Type B pancreatic cell (in vitro differentiated cells): ENCODE measurements at regions not wholly inside any gene's neighbourhood (a gene's known extent, or its start where the extent isn't known, plus 50 kb on each side); places are given as distances from the start of the nearest gene placed in this dataset.
A peak's percentile ranks its signal among the peaks of the same experiment; 100 is the strongest.

Experiments
- DNase-seq: peaks from one replicate; pipeline ENCODE4 v3.0.0; 2021; ENCODE audit warnings: mixed read lengths; ENCODE audit not compliant: unreplicated experiment; ENCODE audit errors: extremely low spot score
- H3K27ac Mint-ChIP-seq: 2 replicates; pipeline ENCODE4 v1.8.0; 2021; ENCODE audit warnings: mild to moderate bottlenecking, mixed read lengths
- H3K27me3 Mint-ChIP-seq: 2 replicates; pipeline ENCODE4 v1.8.0; 2021; ENCODE audit warnings: mixed read lengths
- H3K36me3 Mint-ChIP-seq: 2 replicates; pipeline ENCODE4 v1.8.0; 2021; ENCODE audit warnings: mixed read lengths
- H3K4me1 Mint-ChIP-seq: one replicate; pipeline ENCODE4 v1.8.0; 2021; ENCODE audit warnings: mixed read lengths; ENCODE audit not compliant: unreplicated experiment
- H3K4me3 Mint-ChIP-seq: 2 replicates; pipeline ENCODE4 v1.8.0; 2021; ENCODE audit warnings: mild to moderate bottlenecking, mixed read lengths
- H3K9me3 Mint-ChIP-seq: 2 replicates; pipeline ENCODE4 v1.8.0; 2021; ENCODE audit warnings: mixed read lengths
- CTCF ChIP-seq: fragments of 200-600 bp; sonication (generic); conservative IDR thresholded peaks from 2 replicates; pipeline ENCODE4 v1.5.0; 2021; ENCODE audit warnings: antibody characterized with exemption, mild to moderate bottlenecking

- H3K27me3 Mint-ChIP-seq = no peaks in the 10 kb centered on the region
- TF ChIP-seq CTCF = no peak
- peaks cover 8% of the 10 kb centered on the region for H3K4me1 Mint-ChIP-seq
These were observed 583.8 kb downstream of the BRINP1 start for GRCh38 chr9:118785456-118785855.

GRCh38 chr9:118786877-118787276 lies 582.4 kb downstream of the BRINP1 start:
- Mint-ChIP-seq H3K4me1 (peaks cover 8% of the 10 kb centered on the region), H3K9me3 (no peaks in the 10 kb centered on the region), H3K27ac (no peak overlapping the region), H3K27me3 (no peaks in the 10 kb centered on the region), H3K36me3 (no peaks in the 10 kb centered on the region), H3K4me3 (no peak overlapping the region)
- no peak for DNase-seq
- TF ChIP-seq CTCF = no peak

More at GRCh38 chr9:118785456-118785855, 583.8 kb downstream of the BRINP1 start:
- no peak overlapping the region for H3K27ac Mint-ChIP-seq
- H3K9me3 Mint-ChIP-seq = no peaks in the 10 kb centered on the region
- no peak for DNase-seq
- no peak overlapping the region for H3K4me3 Mint-ChIP-seq
- no peaks in the 10 kb centered on the region for H3K36me3 Mint-ChIP-seq

- no peak overlapping the region for H3K27ac Mint-ChIP-seq
- peak overlapping the region; percentile 80 for H3K4me3 Mint-ChIP-seq
- no peaks in the 10 kb centered on the region for H3K36me3 Mint-ChIP-seq
- H3K27me3 Mint-ChIP-seq = no peaks in the 10 kb centered on the region
- DNase-seq = no peak
- no peaks in the 10 kb centered on the region for H3K9me3 Mint-ChIP-seq
- H3K4me1 Mint-ChIP-seq = no peaks in the 10 kb centered on the region
- peak; percentile 63 for TF ChIP-seq CTCF
These were observed 560.0 kb downstream of the BRINP1 start for GRCh38 chr9:118809160-118809625.

GRCh38 chr9:118829334-118829733 lies 539.9 kb downstream of the BRINP1 start:
- no peak for DNase-seq
- Mint-ChIP-seq H3K4me3 (no peak overlapping the region), H3K27me3 (no peaks in the 10 kb centered on the region), H3K4me1 (peaks cover 4% of the 10 kb centered on the region), H3K27ac (no peak overlapping the region), H3K9me3 (no peaks in the 10 kb centered on the region), H3K36me3 (no peaks in the 10 kb centered on the region)
- TF ChIP-seq CTCF = peak; percentile 62

GRCh38 chr9:118832371-118832770 lies 536.9 kb downstream of the BRINP1 start:
- Mint-ChIP-seq H3K27ac (no peak overlapping the region), H3K27me3 (no peaks in the 10 kb centered on the region), H3K36me3 (no peaks in the 10 kb centered on the region), H3K9me3 (peaks cover 4% of the 10 kb centered on the region), H3K4me3 (no peak overlapping the region), H3K4me1 (peaks cover 4% of the 10 kb centered on the region)
- TF ChIP-seq CTCF = no peak
- no peak for DNase-seq

- peaks cover 4% of the 10 kb centered on the region for H3K9me3 Mint-ChIP-seq
- no peaks in the 10 kb centered on the region for H3K36me3 Mint-ChIP-seq
- no peaks in the 10 kb centered on the region for H3K4me1 Mint-ChIP-seq
- H3K4me3 Mint-ChIP-seq = no peak overlapping the region
- DNase-seq = no peak
- no peak overlapping the region for H3K27ac Mint-ChIP-seq
- TF ChIP-seq CTCF = no peak
- no peaks in the 10 kb centered on the region for H3K27me3 Mint-ChIP-seq
These were observed 532.3 kb downstream of the BRINP1 start for GRCh38 chr9:118836891-118837290.
